ENCODE measurements at regions not wholly inside any gene's neighbourhood (a gene's known extent, or its start where the extent isn't known, plus 50 kb on each side); places are given as distances from the start of the nearest gene placed in this dataset.

GRCh38 chr9:13613296-13613695 is 333.8 kb upstream of the MPDZ start:
- TF ChIP-seq EZH2phosphoT487 (IDR thresholded peaks at IDR 0.05; ENCODE audit: low read length) (no peak), CTCF (IDR thresholded peaks at IDR 0.05; ENCODE audit: low read length) (no peak)
